ENCODE measurements at regions not wholly inside any gene's neighbourhood (a gene's known extent, or its start where the extent isn't known, plus 50 kb on each side); places are given as distances from the start of the nearest gene placed in this dataset.
A peak's percentile ranks its signal among the peaks of the same experiment; 100 is the strongest.

- no peak for DNase-seq
Observed at GRCh38 chr4:179750374-179750773, 2308.1 kb upstream of the AGA start.

- no peak for DNase-seq
Observed at GRCh38 chr4:179751669-179752068, 2309.4 kb upstream of the AGA start.

- no peak for DNase-seq
Observed at GRCh38 chr4:179755322-179755721, 2313.1 kb upstream of the AGA start.

GRCh38 chr4:179757641-179758040, 2315.4 kb upstream of the AGA start:
- no peak for DNase-seq

- DNase-seq = no peak
Observed at GRCh38 chr4:179762840-179763239, 2320.6 kb upstream of the AGA start.

GRCh38 chr4:179766938-179767337, 2324.7 kb upstream of the AGA start:
- no peak for DNase-seq

- DNase-seq = no peak
Observed at GRCh38 chr4:179768996-179769395, 2326.8 kb upstream of the AGA start.

GRCh38 chr4:179797738-179798137, 2355.5 kb upstream of the AGA start:
- no peak for DNase-seq

GRCh38 chr4:179803857-179804256, 2361.6 kb upstream of the AGA start:
- no peak for DNase-seq

GRCh38 chr4:179804440-179804839, 2362.2 kb upstream of the AGA start:
- no peak for DNase-seq

GRCh38 chr4:179817317-179817716, 2375.1 kb upstream of the AGA start:
- no peak for DNase-seq

GRCh38 chr4:179823342-179823741, 2381.1 kb upstream of the AGA start:
- DNase-seq = no peak

- no peak for DNase-seq
Observed at GRCh38 chr4:179831274-179831673, 2389.0 kb upstream of the AGA start.

GRCh38 chr4:179836179-179837075, 2394.2 kb upstream of the AGA start:
- peak in 1 of 2 donors; percentile 22 for DNase-seq

- DNase-seq = no peak
Observed at GRCh38 chr4:179843370-179843769, 2399.8 kb upstream of the TENM3 start.

GRCh38 chr4:179855469-179855868, 2387.7 kb upstream of the TENM3 start:
- no peak for DNase-seq

GRCh38 chr4:179858221-179858620, 2385.0 kb upstream of the TENM3 start:
- no peak for DNase-seq

- DNase-seq = peak; percentile 43 to 49
Observed at GRCh38 chr4:179867300-179867878, 2375.8 kb upstream of the TENM3 start.

- no peak for DNase-seq
Observed at GRCh38 chr4:179871726-179872125, 2371.5 kb upstream of the TENM3 start.

- no peak for DNase-seq
Observed at GRCh38 chr4:179872755-179873154, 2370.4 kb upstream of the TENM3 start.

GRCh38 chr4:179880756-179881155, 2362.4 kb upstream of the TENM3 start:
- DNase-seq = no peak

GRCh38 chr4:179894066-179894778, 2349.0 kb upstream of the TENM3 start:
- no peak for DNase-seq

- DNase-seq = no peak
Observed at GRCh38 chr4:179919587-179919986, 2323.6 kb upstream of the TENM3 start.

- DNase-seq = no peak
Observed at GRCh38 chr4:179927473-179927872, 2315.7 kb upstream of the TENM3 start.
